ENCODE measurements at regions not wholly inside any gene's neighbourhood (a gene's known extent, or its start where the extent isn't known, plus 50 kb on each side); places are given as distances from the start of the nearest gene placed in this dataset.

- no peak for TF ChIP-seq SUZ12 (IDR thresholded peaks at IDR 0.05)
- TF ChIP-seq SP1 (IDR thresholded peaks at IDR 0.05): no peak
Observed at GRCh38 chr17:12230481-12231354, 210.0 kb downstream of the MAP2K4 start.
